LHCN-M2 (cell line): ENCODE measurements at regions not wholly inside any gene's neighbourhood (a gene's known extent, or its start where the extent isn't known, plus 50 kb on each side); places are given as distances from the start of the nearest gene placed in this dataset.
"Not testable (repeated sequence)": the region's sequence is repeated elsewhere in the genome, so short reads cannot be mapped to it uniquely, and the experiment has no call there.

ENCODE experiments used
- DNase-seq: peaks from one replicate; pipeline ENCODE4 v3.0.0-alpha.2; 2012; ENCODE audit warnings: low read depth

DNA sequence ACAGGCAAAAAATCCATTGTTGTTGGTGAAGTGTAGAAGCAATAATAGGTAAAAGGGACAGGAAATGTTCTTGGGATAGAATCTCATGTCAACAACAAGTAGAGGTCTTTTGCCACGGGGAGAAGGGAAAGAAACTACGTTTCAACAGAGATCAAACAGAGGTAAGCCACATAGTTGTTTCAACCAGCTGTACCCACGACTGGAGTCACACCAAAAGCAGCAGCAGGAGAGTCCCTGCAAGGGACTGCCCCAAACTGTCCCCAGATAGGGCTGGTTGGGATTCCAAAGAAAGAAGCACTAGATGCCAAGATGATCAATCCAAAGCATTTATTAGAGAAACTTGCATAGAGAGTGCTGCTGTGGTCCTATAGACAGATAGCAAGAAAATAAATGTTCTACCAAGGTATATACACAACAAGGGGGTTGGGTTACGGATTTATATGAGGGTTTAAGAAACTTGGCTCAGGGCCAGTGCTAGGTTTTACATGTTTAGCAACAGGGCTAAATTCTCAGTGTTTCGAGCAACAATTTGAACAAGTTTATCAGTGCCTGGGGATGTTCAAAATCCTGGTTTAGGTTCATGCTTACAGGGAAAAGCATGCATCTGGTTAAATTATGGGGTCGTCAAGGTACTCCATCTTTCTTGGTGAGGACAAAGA is 466.5 kb downstream of the MMUT start:
- no peak for DNase-seq

DNA sequence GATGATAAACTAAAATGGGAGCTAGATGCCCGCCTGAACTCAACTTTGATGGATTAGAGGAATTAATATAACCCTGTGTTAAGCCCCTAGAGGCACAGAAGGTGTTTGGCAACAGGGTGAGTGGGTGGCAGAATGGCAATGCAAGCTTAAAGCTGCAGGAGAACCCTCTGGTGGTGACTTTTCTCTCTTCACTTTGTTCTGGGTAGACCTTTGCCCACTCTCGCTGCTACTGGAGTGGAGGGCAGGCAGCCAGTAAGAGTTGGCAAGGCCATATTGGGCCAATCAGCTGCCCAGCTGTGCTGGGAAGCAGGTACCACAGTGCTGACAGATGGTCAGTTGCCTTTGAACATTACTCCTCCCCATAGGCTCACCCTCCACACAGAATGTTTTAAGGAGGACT is 468.2 kb downstream of the MMUT start:
- DNase-seq: peak; percentile 1

DNA sequence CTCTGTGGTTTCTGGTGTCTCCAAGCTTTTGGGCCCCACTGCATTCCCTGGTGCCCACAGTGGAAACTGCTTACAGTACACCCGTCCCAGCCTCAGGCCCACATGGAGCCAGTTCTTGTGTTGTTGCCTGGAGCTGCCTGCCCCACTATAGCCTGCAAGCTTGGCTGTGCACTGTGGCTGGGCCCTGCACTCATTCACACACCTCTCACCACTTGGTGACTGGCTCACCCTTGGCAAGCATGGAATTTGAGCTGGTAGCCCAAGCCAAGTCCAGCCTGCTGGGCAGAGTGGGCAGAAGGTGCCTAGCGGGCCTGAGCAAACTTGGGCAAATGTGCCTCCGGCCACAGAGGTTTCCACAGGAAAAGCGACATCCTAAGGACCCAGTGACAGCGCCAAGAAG is 472.3 kb downstream of the MMUT start:
- DNase-seq: no peak

DNA sequence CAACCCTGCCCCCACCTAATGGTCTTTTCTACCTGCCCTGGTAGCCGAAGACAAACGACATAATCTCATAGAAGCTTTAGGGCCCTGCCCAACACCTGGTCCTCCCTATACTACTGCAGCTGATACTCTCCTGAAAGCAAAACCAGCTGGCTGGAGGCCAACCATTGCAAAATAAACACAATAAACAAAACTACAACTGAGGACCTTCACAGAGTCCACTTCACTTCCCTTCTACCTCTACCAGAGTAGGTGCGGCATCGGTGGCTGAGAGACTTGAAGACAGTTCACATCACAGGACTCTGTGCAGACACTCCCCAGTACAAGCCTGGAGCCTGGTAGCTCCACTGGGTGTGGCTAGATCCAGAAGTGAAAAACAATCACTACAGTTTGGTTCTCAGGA is 476.2 kb downstream of the MMUT start:
- DNase-seq: no peak

DNA sequence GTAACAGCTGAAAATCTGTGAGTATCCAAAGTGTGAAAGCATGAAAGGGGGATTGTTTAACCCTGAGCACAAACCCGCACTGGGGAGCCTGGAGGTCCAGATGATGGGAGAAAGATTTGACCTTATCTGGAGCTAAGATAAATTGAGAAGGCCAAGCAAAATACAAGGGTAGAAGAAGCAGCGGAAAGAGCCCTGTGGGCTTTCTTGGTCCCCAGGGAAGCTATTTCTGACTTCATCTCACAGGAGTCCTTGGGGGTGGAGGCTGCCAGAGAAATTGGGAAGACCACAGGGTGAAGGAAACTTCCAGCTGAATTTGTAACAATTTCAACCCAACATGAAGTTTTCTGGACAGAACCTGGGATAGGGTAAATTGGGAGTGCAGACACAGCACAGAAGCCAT is 476.9 kb downstream of the MMUT start:
- no peak for DNase-seq

DNA sequence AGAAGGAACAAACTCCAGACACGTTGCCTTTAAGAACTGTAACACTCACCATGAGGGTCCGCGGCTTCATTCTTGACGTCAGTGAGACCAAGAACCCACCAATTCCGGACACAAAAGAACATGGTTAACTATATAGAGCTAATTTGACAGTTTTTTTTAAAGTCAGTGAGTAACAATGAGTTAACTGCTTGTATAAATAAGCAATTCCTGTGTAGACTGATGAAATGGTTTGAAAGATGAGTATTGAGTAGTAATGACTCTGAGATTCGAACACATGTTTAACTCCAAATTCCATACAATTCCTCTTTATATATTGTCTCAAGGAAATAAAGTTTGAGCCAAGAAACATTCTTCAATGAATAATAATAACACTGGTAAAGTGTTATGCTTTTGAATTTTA is 478.0 kb downstream of the MMUT start:
- no peak for DNase-seq

DNA sequence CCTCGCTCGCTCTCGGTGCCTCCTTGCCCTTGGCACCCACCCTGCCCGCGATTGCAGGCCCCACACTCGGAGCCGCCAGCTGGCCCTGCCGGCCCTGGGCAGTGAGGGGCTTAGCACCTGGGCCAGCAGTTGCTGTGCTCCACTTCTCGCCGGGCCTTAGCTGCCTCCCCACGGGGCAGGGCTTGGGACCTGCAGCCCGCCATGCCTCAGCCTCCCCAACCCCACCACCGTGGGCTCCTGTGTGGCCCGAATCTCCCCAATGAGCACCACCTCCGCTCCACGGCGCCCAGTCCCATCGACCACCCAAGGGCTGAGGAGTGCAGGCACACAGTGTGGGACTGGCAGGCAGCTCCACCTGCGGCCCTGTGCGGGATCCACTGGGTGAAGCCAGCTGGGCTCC is 479.1 kb downstream of the MMUT start:
- not testable (repeated sequence) for DNase-seq

DNA sequence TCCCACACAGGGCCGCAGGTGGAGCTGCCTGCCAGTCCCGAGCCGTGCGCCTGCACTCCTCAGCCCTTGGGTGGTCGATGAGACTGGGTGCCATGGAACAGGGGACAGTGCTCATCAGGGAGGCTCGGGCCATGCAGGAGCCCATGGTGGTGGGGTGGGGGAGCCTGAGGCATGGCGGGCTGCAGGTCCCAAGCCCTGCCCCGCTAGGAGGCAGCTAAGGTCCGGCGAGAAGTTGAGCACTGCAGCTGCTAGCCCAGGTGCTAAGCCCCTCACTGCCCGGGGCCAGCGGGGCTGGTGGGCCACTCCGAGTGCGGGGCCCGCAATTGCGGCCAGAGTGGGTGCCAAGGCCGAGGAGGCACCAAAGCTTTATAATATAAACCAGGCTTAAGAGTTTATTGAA is 479.7 kb downstream of the MMUT start:
- DNase-seq: no peak

DNA sequence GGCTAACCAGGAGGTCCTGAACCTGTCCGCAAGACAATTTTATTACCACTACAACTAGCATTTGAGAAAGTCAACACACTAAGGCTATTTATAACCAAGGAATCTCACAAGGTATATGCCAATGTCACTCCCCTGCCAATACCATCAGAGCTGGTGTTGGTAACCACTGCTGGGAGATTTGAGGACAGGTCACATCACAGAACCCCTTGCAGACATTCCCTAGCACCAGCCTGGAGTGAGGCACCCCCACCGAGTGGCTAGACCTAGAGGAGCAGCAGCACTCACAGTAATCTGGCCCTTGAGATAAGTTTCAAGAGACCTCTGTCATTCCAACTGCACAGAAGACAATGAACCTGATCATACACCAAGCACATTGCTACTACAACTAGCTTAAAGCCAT is 483.2 kb downstream of the MMUT start:
- no peak for DNase-seq

DNA sequence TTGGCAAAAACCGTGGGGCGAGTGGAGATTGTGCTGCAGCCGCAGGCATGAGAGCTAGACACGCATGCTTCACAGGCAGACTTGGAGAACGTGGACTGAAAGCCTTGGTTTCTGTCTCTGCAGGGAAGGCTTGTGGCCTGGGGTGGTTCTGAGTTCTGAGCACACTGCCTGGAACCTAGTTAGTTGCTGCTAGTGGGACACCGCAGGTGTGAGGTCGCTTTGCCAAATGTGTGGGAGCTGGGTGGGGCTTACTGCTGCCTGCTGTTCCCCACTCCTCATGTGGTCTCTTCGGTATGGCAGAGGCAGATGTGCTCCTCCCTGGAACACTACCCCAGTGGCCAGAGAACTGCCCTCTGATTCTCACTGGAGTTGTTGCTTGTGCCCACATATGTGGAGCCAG is 484.0 kb downstream of the MMUT start:
- DNase-seq: no peak

DNA sequence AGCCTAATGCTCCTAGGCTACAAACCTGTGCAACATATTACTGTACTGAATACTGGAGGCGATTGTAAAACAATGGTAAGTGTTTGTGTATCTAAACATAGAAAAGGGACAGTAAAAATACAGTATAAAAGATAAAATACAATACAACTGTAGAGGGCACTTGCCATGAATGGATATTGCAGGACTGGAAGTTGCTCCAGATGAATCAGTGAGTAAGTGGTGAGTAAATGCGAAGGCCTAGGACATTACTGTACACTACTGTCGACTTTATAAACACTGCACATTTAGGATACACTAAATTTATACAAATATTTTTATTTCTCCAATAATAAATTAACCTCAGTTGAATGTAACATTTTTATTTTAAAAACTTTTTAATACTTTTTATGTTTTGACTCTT is 485.0 kb downstream of the MMUT start:
- DNase-seq: peak; percentile 26

DNA sequence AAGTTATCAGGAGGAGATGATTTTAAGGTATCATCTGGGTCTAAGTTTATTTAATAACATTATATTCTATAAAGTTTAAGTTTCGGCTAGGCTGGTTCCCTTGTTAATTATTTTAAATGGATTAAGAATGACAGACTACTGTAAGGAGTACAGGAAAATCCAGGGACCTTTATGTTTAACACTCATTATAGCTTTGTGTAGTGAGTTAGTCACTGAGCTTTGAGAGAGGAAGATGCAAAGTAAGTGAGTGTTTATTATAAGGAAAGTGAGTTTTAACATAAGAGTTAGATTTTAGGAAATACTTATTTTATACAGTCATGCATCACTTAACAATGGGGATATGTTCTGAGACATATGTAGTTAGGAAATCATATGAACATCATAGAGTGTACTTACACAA is 485.5 kb downstream of the MMUT start:
- no peak for DNase-seq

DNA sequence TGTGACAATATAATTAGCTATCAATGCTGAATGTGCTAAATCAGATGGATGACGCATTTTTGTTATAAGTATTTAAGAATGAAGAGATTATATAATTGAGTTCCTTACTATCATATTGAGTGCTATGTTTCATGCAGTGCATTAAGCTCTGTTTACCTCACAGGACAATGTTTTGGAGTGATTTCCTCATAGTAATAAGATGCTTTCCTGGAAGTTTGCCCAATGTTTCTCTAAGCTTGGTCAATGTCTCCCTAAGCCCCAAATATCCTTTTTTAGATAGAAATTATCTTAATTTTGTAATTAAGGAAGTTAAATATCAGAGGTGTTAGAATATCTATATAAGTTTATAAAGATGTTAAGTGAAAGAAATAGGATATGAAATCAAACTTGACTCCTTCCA is 489.6 kb downstream of the MMUT start:
- no peak for DNase-seq

DNA sequence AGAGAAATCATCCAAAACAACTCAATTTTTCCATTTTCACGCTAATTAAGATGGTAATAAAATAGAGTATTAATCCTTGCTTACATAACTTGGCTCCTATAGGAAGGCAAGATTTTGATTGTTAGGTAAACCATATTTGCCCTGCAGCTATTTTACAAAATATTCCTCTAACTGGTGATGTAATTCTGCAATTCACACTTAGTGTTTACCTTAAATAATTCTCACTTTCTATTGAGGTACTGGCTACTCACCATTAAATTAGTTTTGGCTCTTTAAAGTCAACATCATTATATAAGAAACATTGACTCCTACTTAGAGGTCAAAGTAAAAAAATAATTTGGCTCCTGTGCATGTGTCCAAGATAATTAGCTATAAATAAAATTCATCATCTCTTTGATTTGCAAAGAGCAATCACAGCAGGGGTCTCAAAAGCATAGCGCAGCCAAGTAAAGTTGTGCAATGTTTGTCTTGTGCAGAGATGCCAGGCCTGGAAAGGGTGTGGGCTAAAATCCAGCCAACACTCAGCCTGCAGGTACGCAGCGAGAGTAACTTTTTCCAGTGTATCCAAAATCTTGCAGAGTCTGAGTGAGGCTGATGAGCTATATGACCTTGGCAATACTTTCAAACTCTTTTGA is 501.2 kb downstream of the MMUT start:
- no peak for DNase-seq

DNA sequence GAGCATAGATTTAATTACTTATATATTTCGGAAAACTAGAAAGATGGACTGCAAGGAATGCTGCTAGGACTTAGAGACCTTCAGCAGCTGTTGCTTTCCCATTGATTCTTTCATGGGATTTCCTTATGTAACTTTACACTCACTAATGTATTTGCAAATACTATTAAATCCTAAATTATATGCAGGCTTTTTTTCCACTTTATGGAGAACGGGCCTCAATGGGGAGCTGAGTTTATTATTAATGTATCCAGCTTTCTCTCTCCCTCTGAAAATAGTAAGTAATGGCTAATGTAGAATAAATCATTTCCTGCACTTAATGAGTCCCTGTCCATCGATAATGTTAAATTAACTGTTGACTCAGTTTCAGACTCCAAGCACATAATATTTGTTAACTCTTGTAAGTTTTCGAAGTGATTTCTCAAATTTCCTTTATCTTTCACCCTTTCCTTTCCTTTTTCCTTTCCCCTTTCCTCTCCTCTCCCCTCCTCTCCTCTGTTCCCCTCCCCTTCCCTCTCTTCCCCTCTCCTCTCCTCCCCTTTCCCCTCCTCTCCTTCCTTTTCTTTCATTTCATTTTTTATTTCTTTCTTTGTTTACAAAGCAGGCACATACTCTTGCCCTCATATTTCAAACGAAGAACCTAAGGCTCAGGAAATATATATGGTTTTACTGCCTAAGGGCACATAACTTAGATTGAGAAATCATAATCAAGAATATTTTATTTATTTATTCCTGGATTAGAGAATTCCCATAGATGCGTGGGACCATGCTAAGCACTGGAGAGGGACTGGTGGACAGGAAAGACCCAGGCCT is 503.6 kb downstream of the MMUT start:
- DNase-seq: no peak

DNA sequence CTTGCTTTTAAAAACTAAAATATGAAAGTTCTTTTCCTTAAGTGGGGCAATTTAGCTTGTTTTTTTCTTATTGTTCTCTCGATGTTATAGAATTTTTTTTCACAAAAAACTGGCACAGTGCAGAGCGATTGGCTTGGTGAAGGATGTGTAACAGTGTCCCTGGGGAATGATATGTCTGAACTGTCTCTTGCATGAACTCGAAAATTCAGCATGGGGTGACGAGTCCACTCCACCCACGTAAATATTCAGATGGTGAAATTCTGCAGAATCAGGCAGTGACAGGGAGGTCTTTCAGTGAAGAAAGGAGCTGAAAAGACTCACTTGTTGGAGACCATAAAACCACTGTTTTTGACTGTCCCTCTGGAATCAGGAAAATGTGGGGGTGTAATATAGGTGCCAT is 505.3 kb downstream of the MMUT start:
- DNase-seq: no peak

DNA sequence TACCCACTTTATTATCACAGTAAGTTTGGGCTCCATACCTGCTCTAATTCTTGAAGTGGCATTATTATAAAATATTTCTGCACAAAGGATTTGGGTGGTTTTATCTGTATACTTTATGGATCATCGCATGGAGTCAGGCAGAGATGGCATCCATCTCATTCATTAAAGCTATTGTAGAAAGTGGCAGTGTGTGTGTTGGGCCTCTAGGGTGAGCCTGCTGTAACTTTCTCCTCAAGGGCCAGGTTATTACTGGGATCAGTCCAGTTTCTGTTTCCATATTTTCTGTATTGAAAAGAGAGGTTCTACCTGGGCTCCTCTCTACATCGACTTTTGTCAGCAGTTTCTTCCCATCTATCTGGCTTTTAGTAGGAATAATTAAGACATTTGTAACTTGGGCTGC is 511.1 kb downstream of the MMUT start:
- DNase-seq: no peak

DNA sequence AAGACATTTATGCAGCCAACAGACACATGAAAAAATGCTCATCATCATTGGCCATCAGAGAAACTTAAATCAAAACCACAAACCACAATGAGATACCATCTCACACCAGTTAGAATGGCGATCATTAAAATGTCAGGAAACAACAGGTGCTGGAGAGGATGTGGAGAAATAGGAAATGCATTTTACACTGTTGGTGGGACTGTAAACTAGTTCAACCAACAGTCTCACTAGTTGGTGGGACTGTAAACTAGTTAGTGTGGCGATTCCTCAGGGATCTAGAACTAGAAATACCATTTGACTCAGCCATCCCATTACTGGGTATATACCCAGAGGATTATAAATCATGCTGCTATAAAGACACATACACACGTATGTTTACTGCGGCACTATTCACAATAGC is 518.8 kb downstream of the MMUT start:
- peak; percentile 35 for DNase-seq

DNA sequence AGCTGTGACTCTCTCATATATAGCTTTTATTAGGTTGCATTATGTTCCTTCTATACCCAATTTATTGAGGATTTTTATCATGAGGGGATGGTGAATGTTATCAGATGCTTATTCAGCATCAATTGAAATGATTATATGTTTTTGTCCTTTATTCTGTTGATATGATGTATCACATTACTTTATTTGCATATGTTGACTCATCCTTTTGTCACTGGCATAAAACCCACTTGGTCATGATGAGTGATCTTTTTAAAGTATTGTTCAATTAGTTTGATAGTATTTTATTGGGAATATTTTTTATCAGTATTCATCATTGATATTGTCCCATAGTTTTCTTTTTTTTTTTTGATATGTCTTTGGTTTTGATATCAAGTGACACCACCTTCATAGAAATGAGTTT is 529.9 kb downstream of the MMUT start:
- DNase-seq: no peak

DNA sequence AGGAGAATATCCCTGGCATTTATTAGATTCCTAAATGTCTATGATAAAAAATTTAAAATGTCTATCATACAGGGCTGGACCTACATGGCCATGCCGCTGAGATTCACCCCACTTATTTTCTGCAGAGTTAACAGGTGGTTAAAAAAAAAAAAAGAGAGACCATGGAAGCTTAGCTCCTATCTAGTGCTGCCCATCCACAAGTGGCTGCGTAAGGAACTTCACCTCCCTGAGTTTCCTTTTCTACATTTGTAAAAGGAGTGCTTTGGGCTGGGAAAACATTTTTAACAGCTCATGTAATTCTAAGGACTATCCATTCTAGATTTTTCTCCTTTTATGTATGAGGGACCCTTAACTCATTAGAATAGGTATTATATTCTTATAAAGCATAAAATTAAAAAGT is 534.1 kb downstream of the MMUT start:
- peak; percentile 4 for DNase-seq

DNA sequence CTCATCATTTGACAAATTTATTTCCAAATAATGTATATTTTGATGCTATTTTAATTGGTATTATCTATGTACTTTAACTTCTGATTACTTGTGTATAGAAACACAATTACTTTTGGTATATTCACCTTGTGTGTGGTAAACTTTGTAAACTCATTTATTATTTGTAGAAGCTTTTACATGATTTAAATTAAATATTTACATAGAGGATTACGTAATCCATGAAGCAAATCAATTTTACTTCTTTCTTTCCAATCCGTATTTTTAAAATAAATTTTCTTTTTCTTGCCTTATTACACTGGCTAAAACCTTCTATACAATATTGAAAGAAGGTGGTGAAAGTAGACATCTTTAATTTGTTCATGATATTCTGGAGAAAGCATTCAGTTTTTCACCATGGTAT is 540.2 kb downstream of the MMUT start:
- DNase-seq: no peak

DNA sequence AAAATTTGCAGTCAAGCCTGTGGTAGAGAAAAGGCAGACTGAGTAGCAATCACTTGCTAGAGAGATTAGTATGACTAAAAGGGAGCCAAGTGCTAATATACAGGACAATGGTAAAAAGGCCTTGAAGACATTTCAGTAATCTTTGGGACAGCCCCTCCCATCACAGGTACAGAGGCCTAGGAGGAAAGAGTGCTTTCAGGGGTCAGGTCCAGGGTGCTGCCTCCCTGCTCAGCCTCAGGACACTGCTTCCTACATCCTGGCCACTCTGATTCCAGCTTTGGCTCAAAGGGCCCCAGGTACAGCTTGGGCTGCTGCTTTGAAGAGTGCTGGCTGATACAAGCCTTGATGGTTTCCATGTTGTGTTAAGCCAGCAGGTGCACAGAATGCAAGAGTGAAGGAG is 543.5 kb downstream of the MMUT start:
- DNase-seq: no peak

DNA sequence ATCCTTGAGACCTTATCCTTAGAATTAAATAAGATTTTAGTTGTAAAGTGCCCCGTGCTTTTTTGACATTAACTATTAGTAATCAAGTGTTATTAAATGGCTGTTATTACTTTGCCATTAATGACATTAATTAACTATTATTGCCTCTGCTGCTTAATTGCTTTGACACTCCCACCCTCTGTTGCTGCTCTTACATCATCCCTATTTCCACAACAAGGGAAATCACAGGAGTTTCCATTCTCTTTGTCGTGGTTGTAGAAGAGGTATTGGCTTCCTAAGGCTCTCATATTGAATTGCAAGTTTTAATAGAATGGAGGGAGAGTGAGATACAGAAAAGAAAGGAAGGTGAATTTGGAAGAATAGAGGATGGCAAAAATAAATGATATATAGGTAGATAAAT is 545.8 kb downstream of the MMUT start:
- DNase-seq: no peak
